Right renal pelvis (tissue), 4 donors: ENCODE measurements at regions not wholly inside any gene's neighbourhood (a gene's known extent, or its start where the extent isn't known, plus 50 kb on each side); places are given as distances from the start of the nearest gene placed in this dataset.
A peak's percentile ranks its signal among the peaks of the same experiment; 100 is the strongest.

Experiments
- DNase-seq, 4 donors: peaks; one replicate each; pipeline ENCODE4 v3.0.0-alpha.2; 2013; ENCODE audit warnings: low read depth in 4 of 4, low spot score in 3 of 4, missing footprints in 1 of 4

GRCh38 chr11:12315024-12315423 is 62.3 kb upstream of the PARVA start:
- no peak for DNase-seq

GRCh38 chr11:12316432-12316831 is 60.9 kb upstream of the PARVA start:
- DNase-seq = no peak

- DNase-seq = no peak
Measured at GRCh38 chr11:12318791-12319438, 58.5 kb upstream of the PARVA start.

GRCh38 chr11:12319461-12319951 is 57.9 kb upstream of the PARVA start:
- DNase-seq = peak in 3 of 4 donors; percentile 35 to 55 (median 54)

- DNase-seq = no peak
Measured at GRCh38 chr11:12319988-12320387, 57.4 kb upstream of the PARVA start.

- no peak for DNase-seq
Measured at GRCh38 chr11:12321217-12321937, 56.0 kb upstream of the PARVA start.

GRCh38 chr11:12324585-12324984 is 52.8 kb upstream of the PARVA start:
- DNase-seq = no peak
